Ascending aorta (tissue), 2 donors: ENCODE measurements at regions not wholly inside any gene's neighbourhood (a gene's known extent, or its start where the extent isn't known, plus 50 kb on each side); places are given as distances from the start of the nearest gene placed in this dataset.
A peak's percentile ranks its signal among the peaks of the same experiment; 100 is the strongest.
"Not testable (repeated sequence)": the region's sequence is repeated elsewhere in the genome, so short reads cannot be mapped to it uniquely, and the experiment has no call there.

Source experiments
- DNase-seq, 2 donors: peaks; one replicate each; pipeline ENCODE4 v3.0.0-alpha.2; 2019; ENCODE audit warnings: low spot score in 2 of 2
- H3K27ac ChIP-seq, 2 donors: fragments of 200-600 bp; sonication (generic); one replicate each; pipeline ENCODE4 v1.5.1; 2016 to 2017; ENCODE audit warnings: mild to moderate bottlenecking in 1 of 2
- H3K27me3 ChIP-seq: fragments of 200-600 bp; sonication (generic); one replicate; pipeline ENCODE4 v1.5.1; 2017
- H3K36me3 ChIP-seq, 2 donors: fragments of 200-600 bp; sonication (generic); one replicate each; pipeline ENCODE4 v1.5.1; 2016
- H3K4me1 ChIP-seq, 2 donors: fragments of 200-600 bp; sonication (generic); one replicate each; pipeline ENCODE4 v1.5.1; 2016 to 2017; ENCODE audit warnings: mild to moderate bottlenecking in 1 of 2
- H3K4me3 ChIP-seq, 2 donors: fragments of 200-600 bp; sonication (generic); one replicate each; pipeline ENCODE4 v1.5.1; 2016 to 2017; ENCODE audit warnings: mild to moderate bottlenecking in 1 of 2
- H3K9me3 ChIP-seq, 2 donors: fragments of 200-600 bp; sonication (generic); one replicate each; pipeline ENCODE4 v1.5.1; 2016
- CTCF ChIP-seq, 3 experiments: fragments of 200-600 bp in 2 of 3; fragments of 450-650 bp in 1 of 3; sonication (generic) in 2 of 3; IDR thresholded peaks; one replicate each; pipeline ENCODE4 v1.5.1; 2016 to 2019; ENCODE audit warnings: antibody characterized with exemption in 3 of 3, mild to moderate bottlenecking in 1 of 3, moderate library complexity in 1 of 3
- intact Hi-C: fragments of 100-400 bp; cut with DNase I; formaldehyde crosslinking; loops from one replicate; pipeline ENCODE4 v1.15.1; 2023

- Histone ChIP-seq H3K36me3 (no peaks in the 10 kb centered on the region), H3K27ac (no peak overlapping the region), H3K27me3 (no peaks in the 10 kb centered on the region), H3K9me3 (no peaks in the 10 kb centered on the region), H3K4me3 (no peak overlapping the region), H3K4me1 (no peaks in the 10 kb centered on the region)
- intact Hi-C loops: no loop called here
- TF ChIP-seq CTCF (IDR thresholded peaks at IDR 0.05): no peak
- DNase-seq: no peak
Observed at GRCh38 chr10:125523347-125523746, 159.6 kb downstream of the TEX36 start.

DNA sequence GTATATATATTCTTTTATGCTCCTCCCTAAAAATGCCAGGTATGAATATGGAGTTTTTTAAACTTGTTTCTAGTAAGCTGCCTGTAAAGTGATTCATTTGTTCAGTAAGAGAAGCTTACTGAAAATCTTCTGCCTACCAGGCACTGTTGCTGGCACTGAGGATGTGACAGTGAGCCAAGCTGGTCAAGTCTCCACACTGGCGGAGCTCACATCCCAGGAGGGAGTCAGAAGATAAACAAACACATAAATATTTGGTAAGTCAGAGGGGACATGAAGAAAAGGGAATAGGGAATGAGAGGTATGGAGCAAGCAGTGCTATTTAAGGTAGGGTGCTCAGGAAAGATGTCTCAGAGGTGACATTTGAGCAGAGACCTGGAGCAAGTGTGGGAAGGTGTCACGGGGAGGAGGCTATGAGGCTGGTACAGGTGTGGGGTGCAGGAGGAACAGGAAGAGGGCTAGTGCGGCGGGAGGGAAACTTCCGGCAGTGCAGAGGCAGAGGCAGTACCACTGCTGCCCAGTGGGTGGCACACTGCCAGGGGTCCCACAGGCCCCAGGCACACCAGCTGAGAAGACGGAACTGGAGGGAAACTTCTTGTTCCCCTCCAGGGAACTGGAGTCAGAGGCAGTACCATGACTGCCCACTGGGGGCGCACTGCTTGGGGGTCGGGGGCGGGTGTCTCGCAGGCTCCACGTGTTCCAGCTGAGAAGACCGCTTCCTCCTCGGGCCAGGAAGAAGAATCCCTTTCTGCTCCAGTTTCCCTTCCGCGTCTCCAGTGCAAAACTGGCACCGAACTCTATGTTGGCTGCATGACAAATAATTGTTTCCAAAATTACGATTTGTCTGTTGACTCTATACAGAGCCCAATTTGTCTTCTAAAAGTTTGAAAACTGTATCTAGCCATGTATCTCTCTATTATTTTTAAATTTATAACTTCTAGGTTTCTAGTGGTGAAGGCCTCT lies 161.0 kb downstream of the TEX36 start:
- H3K27ac ChIP-seq: no peak overlapping the region
- TF ChIP-seq CTCF (IDR thresholded peaks at IDR 0.05): peak in 2 of 3 experiments; percentile 22 to 29
- H3K4me3 ChIP-seq: no peak overlapping the region
- H3K27me3 ChIP-seq: no peaks in the 10 kb centered on the region
- intact Hi-C loops: no loop called here
- no peaks in the 10 kb centered on the region for H3K9me3 ChIP-seq
- H3K4me1 ChIP-seq: no peaks in the 10 kb centered on the region
- no peaks in the 10 kb centered on the region for H3K36me3 ChIP-seq
- no peak for DNase-seq

GRCh38 chr10:125520968-125521367 lies 162.0 kb downstream of the TEX36 start:
- no peak overlapping the region for H3K4me3 ChIP-seq
- H3K9me3 ChIP-seq: no peaks in the 10 kb centered on the region
- no peaks in the 10 kb centered on the region for H3K36me3 ChIP-seq
- no peak overlapping the region for H3K27ac ChIP-seq
- H3K27me3 ChIP-seq: no peaks in the 10 kb centered on the region
- no peak for DNase-seq
- intact Hi-C loops: no loop called here
- H3K4me1 ChIP-seq: no peaks in the 10 kb centered on the region
- no peak for TF ChIP-seq CTCF (IDR thresholded peaks at IDR 0.05)

GRCh38 chr10:125518397-125518796 lies 164.6 kb downstream of the TEX36 start:
- DNase-seq, H3K4me1 ChIP-seq, intact Hi-C loops, H3K27me3 ChIP-seq, H3K27ac ChIP-seq, H3K36me3 ChIP-seq, H3K4me3 ChIP-seq, H3K9me3 ChIP-seq: not testable (repeated sequence)

DNA sequence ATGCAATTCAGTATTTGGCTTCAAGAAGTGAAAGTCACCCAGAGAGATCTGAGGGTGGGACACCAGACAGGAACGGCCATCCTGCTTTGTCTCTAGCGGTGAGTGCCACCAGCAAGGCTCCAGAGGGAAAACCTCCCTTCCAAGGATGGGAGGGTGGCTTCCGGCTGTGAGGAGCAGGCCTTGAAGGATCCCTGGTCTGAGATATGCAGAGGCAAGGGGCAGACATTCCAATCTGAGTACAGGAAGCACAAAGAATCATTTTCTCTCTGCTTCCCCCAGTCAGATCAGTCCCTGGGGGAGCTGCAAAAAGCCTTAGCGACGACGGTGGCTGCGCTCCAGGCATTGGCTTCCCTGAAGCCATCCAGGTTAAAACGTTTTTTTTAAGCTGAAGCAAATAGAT lies 167.4 kb downstream of the TEX36 start:
- intact Hi-C loops: no loop called here
- Histone ChIP-seq H3K27ac (no peak overlapping the region), H3K4me3 (no peak overlapping the region), H3K4me1 (no peaks in the 10 kb centered on the region), H3K27me3 (no peaks in the 10 kb centered on the region), H3K9me3 (no peaks in the 10 kb centered on the region), H3K36me3 (no peaks in the 10 kb centered on the region)
- no peak for TF ChIP-seq CTCF (IDR thresholded peaks at IDR 0.05)
- DNase-seq: no peak
